ENCODE measurements at regions not wholly inside any gene's neighbourhood (a gene's known extent, or its start where the extent isn't known, plus 50 kb on each side); places are given as distances from the start of the nearest gene placed in this dataset.
"Not testable (repeated sequence)": the region's sequence is repeated elsewhere in the genome, so short reads cannot be mapped to it uniquely, and the experiment has no call there.

DNA sequence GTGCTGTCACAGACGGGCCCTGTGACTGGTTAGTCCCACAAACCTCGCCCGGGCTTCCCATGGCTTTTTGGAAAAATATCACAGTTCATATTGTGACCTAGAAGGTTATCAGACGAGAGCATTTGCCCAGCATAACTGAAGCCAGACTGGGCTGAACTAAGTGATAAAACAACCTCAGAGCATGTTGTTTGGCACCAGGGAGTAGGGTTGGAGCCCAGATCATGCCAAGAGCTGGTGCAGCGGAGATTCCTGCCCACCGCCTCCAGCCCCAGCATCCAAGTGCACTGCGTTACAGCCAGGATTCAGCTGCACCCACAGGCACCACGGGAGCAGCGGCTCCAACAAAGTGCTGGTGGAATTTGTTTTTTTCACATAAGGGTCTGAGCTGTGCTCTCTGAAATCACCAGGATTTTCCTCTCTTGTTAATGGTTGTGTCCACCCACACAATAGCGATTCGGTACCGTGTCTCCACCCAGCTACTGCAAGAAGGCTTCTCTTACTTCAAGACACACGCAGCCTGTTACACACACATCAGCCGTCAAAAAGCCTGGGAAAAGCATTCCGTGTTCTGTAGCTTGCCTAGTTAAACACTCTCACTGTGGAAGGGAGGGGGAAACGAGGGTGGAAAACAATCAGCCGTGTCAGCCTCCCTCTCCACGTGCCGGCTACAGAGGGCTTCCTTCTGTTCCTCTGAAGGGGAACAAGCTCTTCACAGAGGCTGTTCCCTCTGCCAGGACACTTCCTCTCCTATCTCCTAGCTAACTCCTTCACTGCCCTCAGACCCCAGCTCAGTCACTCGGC lies 273.8 kb downstream of the C16orf95 start:
- DNase-seq: no peak

DNA sequence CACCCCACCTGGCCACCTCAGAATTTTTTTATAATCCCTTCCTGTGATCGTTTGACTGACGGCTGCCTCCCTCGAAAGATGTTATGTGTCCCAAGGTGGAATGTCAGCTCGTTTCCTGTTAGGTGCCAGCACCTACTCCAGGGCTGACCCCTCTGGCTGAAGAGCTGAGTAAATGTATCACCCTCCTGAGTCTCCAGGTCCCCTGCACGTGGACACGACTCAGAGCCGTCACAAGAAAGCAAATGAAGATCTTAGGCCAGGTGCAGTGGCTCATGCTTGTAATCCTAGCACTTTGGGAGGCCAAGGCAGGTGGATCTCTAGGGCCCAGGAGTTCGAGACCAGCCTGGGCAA lies 273.2 kb downstream of the C16orf95 start:
- DNase-seq: no peak

DNA sequence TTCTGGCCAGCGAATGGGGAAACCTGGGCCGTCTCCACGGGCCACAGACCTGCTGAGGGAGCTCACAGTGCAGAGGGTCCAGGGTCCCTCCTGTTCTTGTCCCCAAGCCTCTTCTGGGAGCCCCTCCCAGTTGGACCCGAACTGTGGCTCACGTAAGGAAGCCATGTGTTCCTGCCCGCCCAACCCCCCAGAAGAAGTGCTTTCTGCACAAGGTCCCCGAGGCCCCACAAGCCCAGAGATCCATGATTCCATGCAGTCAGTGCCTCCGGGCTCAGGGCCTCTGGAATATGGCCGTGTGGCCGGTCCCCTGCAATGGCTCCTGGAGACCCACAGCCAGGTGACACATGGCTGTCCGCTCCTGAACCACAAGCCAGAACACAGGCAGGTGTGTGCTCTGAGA lies 272.4 kb downstream of the C16orf95 start:
- DNase-seq: no peak

DNA sequence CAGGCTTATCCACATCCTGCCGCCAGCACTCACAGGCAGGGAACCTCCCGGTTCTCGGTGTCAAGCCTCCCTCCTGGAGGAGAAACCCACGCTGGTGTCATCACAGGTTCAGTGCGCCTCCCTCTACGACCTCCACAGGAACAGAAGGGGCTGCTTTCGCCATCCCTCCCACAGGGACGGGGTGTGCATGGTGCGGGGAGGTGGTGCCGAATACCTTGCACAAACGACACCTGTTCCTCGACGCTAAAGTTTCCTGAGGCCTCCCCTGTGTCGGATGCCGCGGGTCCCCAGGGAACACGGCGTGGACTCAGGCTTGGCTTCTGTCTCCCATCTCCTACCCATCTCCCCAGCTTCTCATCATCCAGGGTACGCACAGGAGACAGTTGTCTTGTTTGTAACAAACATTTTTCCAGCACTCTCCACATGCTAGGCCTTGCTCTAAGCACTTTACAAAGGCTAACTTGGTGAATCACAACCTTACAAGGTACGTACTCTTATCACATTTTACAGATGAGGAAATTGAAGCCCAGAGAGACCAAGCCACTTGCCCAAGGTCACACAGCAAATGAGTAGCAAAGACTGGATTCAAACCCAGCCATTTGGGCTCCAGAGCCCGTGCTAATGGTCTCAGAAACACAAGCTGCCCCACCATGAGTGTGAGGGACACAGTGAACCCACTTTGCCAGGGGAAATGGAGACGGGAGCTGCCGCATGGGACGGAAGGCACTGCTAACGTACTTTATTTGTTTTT lies 271.6 kb downstream of the C16orf95 start:
- DNase-seq: no peak

DNA sequence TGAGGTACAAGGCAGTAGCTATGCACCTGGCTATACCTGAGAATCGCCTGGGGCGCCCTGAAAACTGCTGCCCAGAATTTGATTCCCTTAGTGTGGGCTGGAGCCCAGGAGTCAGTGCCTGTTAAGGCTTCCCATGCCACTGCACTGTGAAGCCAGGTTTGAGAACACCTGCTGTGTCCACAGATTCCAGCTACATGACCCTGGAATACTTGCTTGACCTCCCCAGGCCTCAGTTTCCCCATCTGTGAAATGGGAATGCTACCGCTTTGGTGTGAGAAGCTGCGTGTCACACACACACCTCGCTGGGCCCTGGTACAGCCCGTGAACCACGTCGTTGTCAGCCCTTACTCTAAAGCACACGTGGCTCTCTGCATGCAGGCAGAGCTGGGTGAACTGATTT lies 271.0 kb downstream of the C16orf95 start:
- DNase-seq: no peak

DNA sequence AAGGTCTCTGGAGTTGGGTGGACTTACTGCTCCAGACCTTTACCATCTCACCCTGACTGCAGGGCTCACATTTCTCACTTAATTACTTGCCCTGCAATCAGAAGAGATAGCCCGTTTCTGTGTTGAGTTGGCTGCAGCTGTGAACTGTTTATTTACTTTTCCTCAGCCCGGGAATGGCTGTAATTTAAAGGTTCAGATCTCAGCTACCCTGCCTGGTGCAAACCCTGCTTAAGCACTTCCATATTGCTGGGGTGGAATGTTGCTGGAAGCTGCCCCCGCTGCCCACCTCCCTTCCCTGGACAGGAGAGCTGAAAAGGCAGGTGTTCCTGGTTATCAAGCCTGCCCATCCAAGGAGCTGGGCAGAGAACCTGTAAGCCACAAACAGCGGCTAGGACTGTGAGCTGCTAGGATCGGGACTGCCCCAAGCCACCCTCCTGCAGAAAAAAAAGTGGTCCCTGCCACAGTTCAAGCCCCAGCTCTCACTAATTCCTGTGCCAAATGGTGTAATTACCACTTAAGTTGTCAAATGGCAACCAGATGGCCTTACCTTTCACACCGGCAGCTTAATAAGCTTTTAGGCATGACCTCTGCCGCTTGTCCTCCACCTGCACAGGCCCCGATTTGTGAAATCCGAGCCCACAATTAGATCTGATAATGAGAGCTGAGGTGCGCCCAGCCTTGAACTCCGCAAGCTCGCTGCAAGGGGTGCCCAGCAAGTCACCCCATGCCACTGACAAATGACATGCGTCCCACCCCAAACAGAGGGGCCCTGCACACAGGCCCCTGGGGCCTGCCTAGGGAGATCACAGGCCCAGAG lies 269.8 kb downstream of the C16orf95 start:
- DNase-seq: no peak

DNA sequence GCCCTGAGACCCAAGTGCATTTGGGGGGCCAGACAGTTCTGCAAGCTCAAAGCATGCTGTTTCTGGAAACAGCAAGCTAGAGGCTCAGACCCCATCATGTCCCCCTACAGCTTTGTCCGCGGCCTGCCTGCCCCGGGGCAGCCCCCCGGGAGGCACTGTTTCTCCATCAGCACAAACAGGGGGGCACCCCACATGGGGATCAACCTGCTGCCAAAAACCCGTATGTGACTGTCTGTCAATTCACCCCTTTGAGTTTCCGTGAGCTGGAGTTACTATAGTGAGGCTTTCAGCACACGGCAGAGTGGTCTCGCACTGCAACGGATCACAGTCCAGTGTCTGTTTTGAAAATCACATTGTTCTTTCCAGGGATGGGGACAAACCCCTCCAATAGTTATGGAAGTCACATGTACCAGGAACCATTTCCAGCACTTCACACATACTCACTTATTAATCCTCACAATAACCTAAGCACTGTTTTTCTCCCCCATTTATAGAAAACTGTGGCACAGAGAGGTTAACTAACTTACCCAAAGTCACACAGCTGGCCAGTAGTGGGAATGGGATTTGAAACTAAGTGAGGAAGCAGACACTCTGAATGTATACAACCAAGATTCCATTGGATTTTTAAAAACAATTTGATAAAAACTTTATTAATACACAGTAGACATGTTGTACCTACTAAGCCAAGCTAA lies 269.0 kb downstream of the C16orf95 start:
- no peak for DNase-seq

DNA sequence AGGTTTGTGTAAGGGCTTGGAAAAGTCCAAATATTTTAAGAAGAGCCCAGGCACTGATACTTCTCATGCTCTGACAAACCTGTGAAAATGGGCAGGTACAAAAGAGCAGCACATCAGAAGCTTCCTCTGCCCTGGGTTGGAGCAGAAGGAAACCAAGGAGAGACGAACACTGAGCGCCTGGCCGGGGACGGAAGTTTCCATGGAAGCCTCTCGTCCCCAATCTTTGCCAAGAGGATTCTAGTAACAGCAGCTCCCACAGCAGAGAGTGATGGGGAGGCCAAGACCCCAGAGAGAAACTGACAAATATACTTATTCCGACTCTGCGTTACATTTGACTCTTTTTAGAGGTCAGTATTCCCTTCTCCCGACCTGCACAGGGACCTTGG lies 268.5 kb downstream of the C16orf95 start:
- DNase-seq: no peak

DNA sequence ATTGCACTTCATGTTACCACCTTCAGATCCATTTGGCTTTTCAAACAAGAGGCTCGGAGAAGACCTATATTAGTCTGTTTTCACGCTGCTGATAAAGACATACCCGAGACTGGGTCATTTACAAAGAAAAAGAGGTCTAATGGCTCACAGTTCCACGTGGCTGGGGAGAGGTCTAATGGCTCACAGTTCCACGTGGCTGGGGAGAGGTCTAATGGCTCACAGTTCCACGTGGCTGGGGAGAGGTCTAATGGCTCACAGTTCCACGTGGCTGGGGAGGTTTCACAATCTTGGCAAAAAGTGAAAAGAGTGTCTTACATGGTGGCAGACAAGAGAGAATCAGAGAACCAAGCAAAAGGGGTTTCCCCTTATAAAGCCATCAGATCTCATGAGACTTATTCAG lies 268.0 kb downstream of the C16orf95 start:
- DNase-seq: not testable (repeated sequence)

DNA sequence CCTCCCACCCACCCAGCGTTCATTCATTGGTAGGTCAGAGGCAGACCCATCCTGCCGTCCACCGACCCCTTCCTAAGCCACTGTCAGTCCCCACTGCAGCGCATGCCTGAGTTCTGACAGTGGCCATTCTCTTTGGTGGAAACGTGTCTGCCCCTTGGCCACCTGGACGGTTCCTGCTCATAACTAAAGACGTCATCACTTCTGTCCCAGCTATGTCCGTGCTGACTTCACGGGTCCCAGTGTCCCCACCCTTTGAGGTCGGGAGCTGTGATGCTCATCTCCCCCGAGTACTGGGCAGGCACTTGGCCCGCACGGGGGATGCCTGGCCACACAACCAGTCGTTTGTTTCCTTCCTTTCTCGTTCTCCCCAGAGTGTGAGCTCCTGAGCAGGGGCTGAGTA lies 267.1 kb downstream of the C16orf95 start:
- DNase-seq: no peak

DNA sequence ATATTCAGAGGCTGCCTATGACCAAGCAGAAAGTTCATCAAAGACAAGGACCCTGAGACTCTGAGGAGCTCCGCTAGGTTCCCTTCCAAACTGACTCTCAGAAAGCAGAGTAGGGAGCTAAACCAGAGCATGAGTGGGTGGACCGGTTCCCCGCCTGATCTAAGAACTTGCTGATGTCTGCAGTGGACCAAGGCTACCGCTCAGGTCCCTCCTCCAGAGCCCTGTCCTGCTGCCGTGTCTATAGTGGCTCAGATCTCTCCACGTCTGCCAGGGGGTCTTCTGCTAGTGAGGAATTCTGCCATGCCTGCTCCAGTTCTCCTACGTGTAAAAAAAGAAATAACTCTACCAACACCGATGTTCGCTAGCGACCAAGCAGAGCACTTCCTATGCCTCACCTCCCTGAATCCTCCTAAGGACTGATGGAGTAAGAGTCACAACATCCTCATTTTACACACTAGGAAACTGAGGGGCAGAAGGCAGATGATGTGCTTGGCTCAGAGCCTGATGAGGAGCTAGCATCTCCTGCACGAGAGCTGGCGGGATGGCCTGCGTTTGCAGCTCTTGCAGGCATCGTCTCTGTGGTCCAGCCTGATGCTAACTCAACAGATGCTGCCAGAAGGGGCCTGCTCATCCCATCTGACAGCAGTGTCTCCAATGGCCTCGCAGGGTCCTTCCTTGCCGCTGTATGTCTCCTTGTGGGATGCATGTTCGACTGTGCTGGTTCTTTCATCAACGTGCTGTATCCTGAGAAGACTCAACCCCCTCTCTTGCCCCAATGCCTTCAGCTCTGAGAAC lies 265.5 kb downstream of the C16orf95 start:
- DNase-seq: no peak

DNA sequence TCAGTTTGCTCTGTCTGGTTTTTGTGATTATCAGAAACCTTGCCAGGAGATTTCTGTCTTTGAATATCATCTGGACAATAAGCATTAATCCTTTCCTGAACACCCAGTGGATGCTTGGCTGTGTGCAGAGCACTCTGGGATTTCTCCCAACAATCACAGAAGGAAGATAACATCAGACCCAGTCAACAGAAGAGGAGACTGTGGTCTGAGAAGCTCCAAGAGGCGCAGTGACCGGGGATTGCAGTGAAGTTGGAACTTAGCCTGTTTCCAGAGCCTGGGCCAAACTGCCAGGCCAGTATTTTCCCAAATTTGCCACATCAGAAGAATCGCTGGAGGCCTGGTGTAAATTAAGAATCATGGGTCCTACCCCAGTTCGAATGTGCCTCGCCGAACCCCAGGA lies 264.7 kb downstream of the C16orf95 start:
- DNase-seq: no peak

DNA sequence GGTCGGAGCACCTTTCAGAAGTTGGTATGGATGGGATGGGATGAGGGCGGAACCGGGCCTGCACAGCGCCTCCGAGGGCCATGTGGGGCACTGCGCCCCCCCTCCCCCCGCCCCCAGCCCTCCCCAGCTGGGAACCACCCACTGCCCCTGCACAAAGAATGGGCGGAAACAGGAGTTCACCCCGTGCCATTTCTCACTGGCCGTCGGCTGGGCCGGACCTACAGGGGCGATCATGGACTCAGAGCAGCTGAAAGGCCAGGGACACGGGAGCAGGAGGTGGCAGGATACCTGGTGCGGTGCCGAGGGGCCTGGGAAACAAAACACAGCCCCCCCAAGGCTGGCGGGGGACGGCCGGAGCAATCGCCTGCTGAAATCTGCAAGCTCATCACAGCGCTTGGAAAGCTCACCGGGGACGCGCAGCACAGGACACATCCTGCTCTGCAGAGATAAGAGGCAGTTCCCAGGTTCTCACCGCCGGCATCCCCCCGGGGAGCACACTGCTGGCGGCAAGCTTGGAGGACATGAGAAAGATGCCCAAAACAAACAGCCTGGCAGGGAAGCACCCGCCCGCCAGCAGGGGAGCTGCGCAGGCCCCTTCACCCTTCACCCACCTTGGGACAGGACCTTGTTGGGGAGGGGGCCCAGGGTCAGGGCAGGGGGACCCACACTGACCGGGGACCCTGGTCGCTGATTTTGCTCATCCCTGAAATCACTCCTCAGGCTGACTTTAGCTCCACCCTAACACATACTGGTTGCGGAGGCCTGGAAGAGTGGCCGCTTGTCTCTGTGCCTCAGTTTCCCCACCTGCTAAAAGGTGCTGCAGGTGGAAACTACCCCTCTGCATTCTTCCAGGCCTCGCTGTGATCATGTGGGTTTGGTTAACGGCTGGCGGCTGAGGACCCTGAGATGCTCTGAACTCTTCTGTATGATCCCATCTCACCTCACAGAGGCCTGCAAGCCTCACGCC lies 263.9 kb downstream of the C16orf95 start:
- DNase-seq: no peak

DNA sequence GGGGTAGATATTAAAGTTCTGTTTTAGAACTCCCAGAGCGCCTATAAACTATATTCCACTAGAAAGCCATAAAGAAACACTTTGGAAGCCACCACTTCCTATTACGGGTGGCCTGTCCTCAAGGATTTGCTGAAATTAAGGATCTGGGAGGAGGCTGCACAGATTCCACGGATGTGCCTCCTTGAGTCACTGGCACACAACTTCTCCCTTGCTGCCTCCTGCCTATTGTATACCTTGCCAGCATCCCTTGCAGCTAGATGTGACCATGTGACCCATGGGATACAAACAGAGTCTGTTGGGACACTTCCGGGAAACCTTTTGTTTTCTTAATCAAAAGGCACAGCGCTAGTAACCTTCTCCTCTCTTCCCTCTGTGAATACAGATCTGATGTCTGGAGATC lies 263.0 kb downstream of the C16orf95 start:
- no peak for DNase-seq

DNA sequence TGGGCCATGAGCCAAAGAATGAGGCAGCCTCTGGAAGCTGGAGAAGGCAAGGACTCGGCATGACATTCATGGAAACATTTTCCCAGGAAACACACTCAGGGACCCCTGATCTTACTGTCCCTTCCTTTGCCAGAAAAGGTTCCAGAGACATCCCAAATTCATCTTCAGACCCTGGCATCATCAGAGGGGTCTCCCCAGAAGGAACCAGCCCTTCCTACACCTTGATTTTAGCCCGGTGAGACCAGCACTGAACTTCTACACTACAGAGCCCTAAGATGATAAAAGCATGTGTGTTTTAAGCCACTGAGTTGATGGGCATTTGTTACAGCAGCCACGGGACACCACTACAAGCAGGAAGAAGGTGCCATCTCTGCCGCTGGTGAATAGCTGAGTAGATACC lies 262.3 kb downstream of the C16orf95 start:
- no peak for DNase-seq

DNA sequence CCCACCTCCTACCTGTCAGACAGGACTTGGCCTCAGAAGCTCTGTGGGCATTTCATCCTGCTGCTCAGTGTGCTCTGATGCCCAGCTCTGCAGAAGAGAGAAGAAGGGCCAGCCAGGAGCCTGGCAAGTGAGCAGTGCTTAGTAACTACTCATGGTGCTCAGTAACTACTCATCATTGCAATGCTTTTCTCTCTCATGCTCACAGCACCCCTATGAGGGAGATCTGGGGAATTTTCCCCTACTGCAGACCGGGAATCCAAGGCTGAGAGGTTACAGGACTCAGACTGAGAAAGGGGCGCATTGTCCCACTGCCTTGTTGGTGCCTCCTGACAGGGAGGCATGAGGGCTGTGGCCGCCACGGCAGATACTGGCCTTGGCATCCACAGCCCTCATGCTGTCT lies 261.1 kb downstream of the C16orf95 start:
- no peak for DNase-seq

DNA sequence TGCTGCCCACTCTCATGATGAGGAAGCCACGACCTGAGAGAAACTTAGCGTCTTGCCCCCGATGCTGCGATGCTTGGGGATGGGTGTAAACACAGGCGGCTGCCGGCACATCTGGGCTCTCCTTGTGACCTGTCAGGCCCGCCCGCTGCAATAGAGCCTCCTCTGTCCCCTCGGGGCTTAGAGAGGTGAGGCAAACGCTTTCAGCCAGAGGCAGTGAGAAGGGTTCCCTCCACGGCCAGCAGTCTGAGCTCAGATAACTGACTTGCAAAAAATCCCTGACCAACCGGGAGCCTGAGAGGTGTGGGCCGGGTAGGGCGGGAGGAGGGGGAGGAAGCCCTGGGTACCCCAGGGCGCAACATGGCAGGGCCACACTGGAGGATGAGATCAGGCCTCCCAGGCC lies 260.6 kb downstream of the C16orf95 start:
- no peak for DNase-seq

DNA sequence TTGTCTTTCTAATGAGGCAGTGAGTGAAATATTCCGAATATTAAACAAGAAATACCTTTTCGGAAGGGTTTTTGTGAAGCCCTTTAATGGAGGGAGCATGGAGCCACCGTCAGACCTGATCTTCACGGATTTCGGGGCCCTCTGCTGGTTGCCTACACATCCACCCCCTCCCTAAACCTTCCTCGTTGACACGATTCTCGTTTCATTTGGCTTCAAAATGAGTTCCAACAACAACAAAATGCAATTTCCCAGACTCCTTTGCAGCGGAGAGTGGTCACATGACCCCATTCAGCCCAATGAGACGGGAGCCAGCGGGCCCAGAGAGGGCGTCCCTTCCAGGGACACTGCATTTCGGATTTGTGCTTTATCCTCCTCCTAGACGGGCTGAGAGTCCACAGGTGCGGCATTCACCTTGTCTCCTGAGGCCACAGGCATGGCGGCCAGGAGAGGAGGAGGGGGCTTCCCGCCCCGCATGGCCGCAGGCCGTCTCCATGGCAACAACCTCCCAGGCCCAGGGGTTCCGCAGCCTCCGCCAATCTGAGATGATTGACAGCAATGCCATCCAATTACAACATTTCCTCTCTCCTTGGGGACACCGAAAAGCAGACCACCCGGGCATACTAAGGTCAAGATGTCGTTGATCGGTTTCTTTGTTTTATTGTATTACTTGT lies 259.8 kb downstream of the C16orf95 start:
- no peak for DNase-seq

DNA sequence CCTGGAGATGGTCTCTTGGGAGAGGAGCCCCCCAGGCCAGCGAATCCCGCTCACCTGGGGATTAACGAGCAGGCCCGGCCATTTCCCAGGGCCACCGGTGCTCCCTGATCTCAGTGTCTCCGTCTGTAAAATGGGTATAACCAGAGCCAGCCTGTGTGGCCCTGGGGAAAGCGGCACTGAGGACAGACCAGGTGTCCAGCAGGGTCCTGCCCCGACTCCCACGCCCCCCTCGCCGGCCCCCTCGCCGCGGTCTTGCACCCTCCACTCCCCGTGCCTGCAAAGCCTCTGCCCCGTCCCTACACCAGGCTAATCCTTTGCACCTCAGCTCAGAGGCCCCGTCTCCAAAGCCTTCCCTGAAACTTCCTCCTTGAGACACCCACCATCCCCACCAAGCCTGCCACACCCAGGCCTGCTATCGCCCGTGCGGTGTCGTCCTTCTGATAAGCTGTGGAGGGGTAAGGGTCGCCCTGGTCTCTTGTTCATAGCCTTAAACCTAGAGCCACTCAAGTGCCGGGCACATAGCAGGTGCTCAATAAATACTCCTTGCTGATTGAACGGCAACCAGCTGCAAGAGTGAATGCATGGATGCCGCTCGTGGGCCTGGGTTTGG lies 259.1 kb downstream of the C16orf95 start:
- DNase-seq: no peak

DNA sequence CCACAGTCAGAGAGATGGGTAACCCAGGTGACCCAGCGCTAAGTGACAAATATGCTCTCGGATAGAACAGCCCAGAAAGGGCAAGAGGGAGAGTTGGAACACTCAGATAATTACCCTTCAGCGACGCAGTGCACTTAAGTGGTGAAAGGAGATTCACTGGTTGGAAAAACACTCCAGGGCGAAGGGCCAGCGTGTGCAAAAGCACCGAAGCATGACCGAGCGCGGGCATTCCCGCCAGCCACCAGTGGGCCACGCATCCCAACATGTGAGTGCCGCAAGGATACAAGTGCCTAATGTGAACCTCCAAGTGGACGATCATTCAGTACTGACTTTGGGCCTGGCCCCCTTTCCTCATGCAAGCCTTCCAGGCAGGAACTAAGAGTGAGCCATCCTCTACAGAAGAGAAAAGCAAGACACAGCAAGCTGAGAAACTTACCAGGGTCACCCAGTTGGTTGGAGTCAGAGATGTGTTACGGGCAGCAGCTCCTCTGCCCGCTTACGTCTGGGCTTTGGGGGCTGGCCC lies 258.4 kb downstream of the C16orf95 start:
- DNase-seq: no peak

Data from COR-L47 (cell line).